ENCODE measurements at regions not wholly inside any gene's neighbourhood (a gene's known extent, or its start where the extent isn't known, plus 50 kb on each side); places are given as distances from the start of the nearest gene placed in this dataset.

DNA sequence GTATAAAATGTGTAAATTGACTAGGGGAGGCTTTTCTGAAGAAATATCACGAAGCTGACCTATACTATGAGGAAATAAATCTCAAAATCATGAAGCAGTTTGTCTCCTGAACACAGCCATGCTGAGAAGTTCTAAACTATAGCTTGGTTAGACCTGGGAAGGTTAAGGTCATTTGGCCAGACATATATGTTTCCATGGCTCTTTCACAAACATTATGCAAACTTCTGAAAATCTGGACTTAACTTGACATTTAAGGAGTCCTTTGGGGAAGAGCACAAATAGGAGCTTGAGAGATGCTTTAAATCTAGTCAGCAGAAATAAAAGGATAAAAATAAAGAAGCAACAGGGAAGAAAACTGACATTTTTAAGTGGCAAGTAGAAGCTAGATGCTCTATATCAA is 115.9 kb upstream of the MEOX2 start:
- H2AFZ ChIP-seq (ENCODE audit: low read depth, low read length), result no peak overlapping the region
- ATAC-seq (ENCODE audit: insufficient read depth, low read depth), result no peak
- no peak overlapping the region for H3K4me2 ChIP-seq (ENCODE audit: insufficient read depth, low read length)
- no peaks in the 10 kb centered on the region for H3K4me1 ChIP-seq (ENCODE audit: insufficient read depth, low read length)
- H3K9me3 ChIP-seq (ENCODE audit: insufficient read depth, low read length, severe bottlenecking), result no peaks in the 10 kb centered on the region
- no peak overlapping the region for H3K9ac ChIP-seq (ENCODE audit: low read depth, low read length)
- no peak overlapping the region for H3K4me3 ChIP-seq (ENCODE audit: low read depth in 1 of 2, low read length in 2 of 2)
- H3K27me3 ChIP-seq (ENCODE audit: insufficient read depth, low read length, poor library complexity), result no peaks in the 10 kb centered on the region
- H3K36me3 ChIP-seq (ENCODE audit: insufficient read depth, low read length), result no peaks in the 10 kb centered on the region
- no peak for DNase-seq
- no peaks in the 10 kb centered on the region for H4K20me1 ChIP-seq (ENCODE audit: insufficient read depth, low read length)
- no peak overlapping the region for H3K27ac ChIP-seq (ENCODE audit: low read length)
- H3K79me2 ChIP-seq (ENCODE audit: insufficient read depth, low read length), result no peaks in the 10 kb centered on the region
- TF ChIP-seq, protein P1, sequence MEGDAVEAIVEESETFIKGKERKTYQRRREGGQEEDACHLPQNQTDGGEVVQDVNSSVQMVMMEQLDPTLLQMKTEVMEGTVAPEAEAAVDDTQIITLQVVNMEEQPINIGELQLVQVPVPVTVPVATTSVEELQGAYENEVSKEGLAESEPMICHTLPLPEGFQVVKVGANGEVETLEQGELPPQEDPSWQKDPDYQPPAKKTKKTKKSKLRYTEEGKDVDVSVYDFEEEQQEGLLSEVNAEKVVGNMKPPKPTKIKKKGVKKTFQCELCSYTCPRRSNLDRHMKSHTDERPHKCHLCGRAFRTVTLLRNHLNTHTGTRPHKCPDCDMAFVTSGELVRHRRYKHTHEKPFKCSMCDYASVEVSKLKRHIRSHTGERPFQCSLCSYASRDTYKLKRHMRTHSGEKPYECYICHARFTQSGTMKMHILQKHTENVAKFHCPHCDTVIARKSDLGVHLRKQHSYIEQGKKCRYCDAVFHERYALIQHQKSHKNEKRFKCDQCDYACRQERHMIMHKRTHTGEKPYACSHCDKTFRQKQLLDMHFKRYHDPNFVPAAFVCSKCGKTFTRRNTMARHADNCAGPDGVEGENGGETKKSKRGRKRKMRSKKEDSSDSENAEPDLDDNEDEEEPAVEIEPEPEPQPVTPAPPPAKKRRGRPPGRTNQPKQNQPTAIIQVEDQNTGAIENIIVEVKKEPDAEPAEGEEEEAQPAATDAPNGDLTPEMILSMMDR (IDR thresholded peaks at IDR 0.05; ENCODE audit: borderline replicate concordance, extremely low read depth, low read length, poor library complexity, severe bottlenecking), result no peak
- no peak for TF ChIP-seq EZH2 (IDR thresholded peaks at IDR 0.05; ENCODE audit: borderline replicate concordance, low read depth, low read length, severe bottlenecking)

DNA sequence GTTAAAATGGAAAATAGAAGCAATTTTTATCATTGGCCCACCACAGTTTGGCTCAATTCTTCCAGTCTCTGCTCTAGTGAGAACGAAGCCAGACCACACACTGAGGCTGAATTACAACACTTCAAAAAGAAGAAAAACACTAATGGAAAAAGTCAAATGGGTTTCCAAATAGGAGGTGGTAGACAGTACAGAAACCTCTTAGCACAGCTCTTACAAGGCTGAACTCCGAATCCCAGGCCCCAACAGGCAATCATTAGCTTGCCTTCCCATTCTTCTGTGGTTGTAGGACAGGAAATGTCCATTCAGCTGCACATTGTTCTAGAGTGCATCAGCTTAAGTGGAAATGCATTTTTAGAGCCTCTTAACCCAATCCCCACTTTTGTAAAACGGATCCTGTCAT is 115.1 kb upstream of the MEOX2 start:
- Histone ChIP-seq H3K4me1 (ENCODE audit: insufficient read depth, low read length) (no peaks in the 10 kb centered on the region), H2AFZ (ENCODE audit: low read depth, low read length) (no peak overlapping the region), H3K4me2 (ENCODE audit: insufficient read depth, low read length) (no peak overlapping the region), H4K20me1 (ENCODE audit: insufficient read depth, low read length) (no peaks in the 10 kb centered on the region), H3K4me3 (ENCODE audit: low read depth in 1 of 2, low read length in 2 of 2) (no peak overlapping the region), H3K9me3 (ENCODE audit: insufficient read depth, low read length, severe bottlenecking) (no peaks in the 10 kb centered on the region), H3K27ac (ENCODE audit: low read length) (no peak overlapping the region), H3K9ac (ENCODE audit: low read depth, low read length) (no peak overlapping the region), H3K79me2 (ENCODE audit: insufficient read depth, low read length) (no peaks in the 10 kb centered on the region), H3K27me3 (ENCODE audit: insufficient read depth, low read length, poor library complexity) (no peaks in the 10 kb centered on the region), H3K36me3 (ENCODE audit: insufficient read depth, low read length) (no peaks in the 10 kb centered on the region)
- DNase-seq (no peak), ATAC-seq (ENCODE audit: insufficient read depth, low read depth) (no peak)
- no peak for TF ChIP-seq EZH2 (IDR thresholded peaks at IDR 0.05; ENCODE audit: borderline replicate concordance, low read depth, low read length, severe bottlenecking)
- TF ChIP-seq, protein P1 (IDR thresholded peaks at IDR 0.05; ENCODE audit: borderline replicate concordance, extremely low read depth, low read length, poor library complexity, severe bottlenecking), result no peak

DNA sequence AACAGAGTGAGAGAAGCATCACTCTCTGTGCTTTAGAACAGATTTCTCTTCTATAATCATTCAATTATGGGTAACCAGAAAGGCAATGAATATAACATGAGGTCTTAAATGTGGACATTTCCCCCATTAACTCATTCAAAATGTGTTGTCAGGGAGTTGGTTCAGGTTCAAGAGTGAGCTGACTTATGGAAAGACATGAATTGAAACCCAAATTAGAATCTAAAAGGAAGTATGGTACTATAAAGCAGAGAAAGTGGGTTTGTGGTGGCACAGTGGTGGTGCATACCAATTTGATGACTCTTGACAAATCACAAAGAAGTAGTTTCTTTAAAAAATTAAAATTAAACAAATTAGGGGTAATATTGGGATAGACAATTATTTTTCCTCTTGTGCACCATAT is 114.6 kb upstream of the MEOX2 start:
- Histone ChIP-seq H3K9me3 (ENCODE audit: insufficient read depth, low read length, severe bottlenecking) (no peaks in the 10 kb centered on the region), H3K4me1 (ENCODE audit: insufficient read depth, low read length) (no peaks in the 10 kb centered on the region), H3K79me2 (ENCODE audit: insufficient read depth, low read length) (no peaks in the 10 kb centered on the region), H3K27ac (ENCODE audit: low read length) (no peak overlapping the region), H3K9ac (ENCODE audit: low read depth, low read length) (no peak overlapping the region), H4K20me1 (ENCODE audit: insufficient read depth, low read length) (no peaks in the 10 kb centered on the region), H3K36me3 (ENCODE audit: insufficient read depth, low read length) (no peaks in the 10 kb centered on the region), H3K4me2 (ENCODE audit: insufficient read depth, low read length) (no peak overlapping the region), H3K27me3 (ENCODE audit: insufficient read depth, low read length, poor library complexity) (no peaks in the 10 kb centered on the region), H3K4me3 (ENCODE audit: low read depth in 1 of 2, low read length in 2 of 2) (no peak overlapping the region), H2AFZ (ENCODE audit: low read depth, low read length) (no peak overlapping the region)
- TF ChIP-seq EZH2 (IDR thresholded peaks at IDR 0.05; ENCODE audit: borderline replicate concordance, low read depth, low read length, severe bottlenecking), result no peak
- TF ChIP-seq, protein P1 (IDR thresholded peaks at IDR 0.05; ENCODE audit: borderline replicate concordance, extremely low read depth, low read length, poor library complexity, severe bottlenecking), result no peak
- no peak for DNase-seq
- no peak for ATAC-seq (ENCODE audit: insufficient read depth, low read depth)

GRCh38 chr7:15798081-15798480 is 111.6 kb upstream of the MEOX2 start:
- TF ChIP-seq, protein P1 (IDR thresholded peaks at IDR 0.05; ENCODE audit: borderline replicate concordance, extremely low read depth, low read length, poor library complexity, severe bottlenecking), result no peak
- TF ChIP-seq EZH2 (IDR thresholded peaks at IDR 0.05; ENCODE audit: borderline replicate concordance, low read depth, low read length, severe bottlenecking), result no peak
- Histone ChIP-seq H2AFZ (ENCODE audit: low read depth, low read length) (no peak overlapping the region), H3K27me3 (ENCODE audit: insufficient read depth, low read length, poor library complexity) (no peaks in the 10 kb centered on the region), H3K9ac (ENCODE audit: low read depth, low read length) (no peak overlapping the region), H3K27ac (ENCODE audit: low read length) (no peak overlapping the region), H3K9me3 (ENCODE audit: insufficient read depth, low read length, severe bottlenecking) (no peaks in the 10 kb centered on the region), H3K4me1 (ENCODE audit: insufficient read depth, low read length) (no peaks in the 10 kb centered on the region), H3K4me3 (ENCODE audit: low read depth in 1 of 2, low read length in 2 of 2) (no peak overlapping the region), H4K20me1 (ENCODE audit: insufficient read depth, low read length) (no peaks in the 10 kb centered on the region), H3K4me2 (ENCODE audit: insufficient read depth, low read length) (no peak overlapping the region), H3K36me3 (ENCODE audit: insufficient read depth, low read length) (no peaks in the 10 kb centered on the region), H3K79me2 (ENCODE audit: insufficient read depth, low read length) (no peaks in the 10 kb centered on the region)
- ATAC-seq (ENCODE audit: insufficient read depth, low read depth) (no peak), DNase-seq (no peak)
